GM23338 (cell line): ENCODE measurements at regions not wholly inside any gene's neighbourhood (a gene's known extent, or its start where the extent isn't known, plus 50 kb on each side); places are given as distances from the start of the nearest gene placed in this dataset.

Source experiments
- ATAC-seq: fragments of 200-7000 bp; cut with Tn5 transposase; 3 replicates; pipeline ENCODE4 v1.9.1; 2020
- DNase-seq: peaks from one replicate; pipeline ENCODE4 v3.0.0-alpha.2; 2015; ENCODE audit warnings: low spot score
- H2AFZ ChIP-seq: fragments of 200-600 bp; sonication (generic); 2 replicates; pipeline ENCODE4 v1.8.0; 2016; ENCODE audit warnings: antibody characterized with exemption, mild to moderate bottlenecking, moderate library complexity
- H3F3A ChIP-seq: fragments of 200-600 bp; sonication (generic); replicated peaks from 2 replicates; pipeline ENCODE4 v1.8.0; 2017; ENCODE audit warnings: antibody characterized with exemption, mixed run types, low read depth
- H3K27ac ChIP-seq: fragments of 200-600 bp; sonication (generic); 2 replicates; pipeline ENCODE4 v1.6.1; 2016; ENCODE audit warnings: low read depth
- H3K27me3 ChIP-seq: fragments of 200-600 bp; sonication (generic); 2 replicates; pipeline ENCODE4 v1.8.0; 2016; ENCODE audit warnings: mild to moderate bottlenecking, mixed run types, moderate library complexity; ENCODE audit not compliant: insufficient read depth
- H3K36me3 ChIP-seq: fragments of 200-600 bp; sonication (generic); 2 replicates; pipeline ENCODE4 v1.8.0; 2016; ENCODE audit warnings: mild to moderate bottlenecking; ENCODE audit not compliant: insufficient read depth
- H3K4me1 ChIP-seq: fragments of 200-600 bp; sonication (generic); 2 replicates; pipeline ENCODE4 v1.8.0; 2016; ENCODE audit warnings: mild to moderate bottlenecking, moderate library complexity; ENCODE audit not compliant: insufficient read depth
- H3K4me2 ChIP-seq: fragments of 200-600 bp; sonication (generic); 2 replicates; pipeline ENCODE4 v1.7.1; 2017; ENCODE audit warnings: mixed run types
- H3K4me3 ChIP-seq: fragments of 200-600 bp; sonication (generic); 2 replicates; pipeline ENCODE4 v1.6.1; 2016; ENCODE audit warnings: mixed run types
- H3K79me2 ChIP-seq: fragments of 200-600 bp; sonication (generic); replicated peaks from 2 replicates; pipeline ENCODE4 v1.8.0; 2017; ENCODE audit warnings: mild to moderate bottlenecking; ENCODE audit not compliant: insufficient read depth
- H3K9me2 ChIP-seq: fragments of 200-600 bp; sonication (generic); 2 replicates; pipeline ENCODE4 v1.8.0; 2017; ENCODE audit not compliant: insufficient read depth
- H4K20me1 ChIP-seq: fragments of 200-600 bp; sonication (generic); replicated peaks from 2 replicates; pipeline ENCODE4 v1.8.0; 2017; ENCODE audit warnings: mild to moderate bottlenecking; ENCODE audit not compliant: insufficient read depth
- H3K27ac Mint-ChIP-seq: 2 replicates; pipeline ENCODE4 v1.8.0; 2020; ENCODE audit warnings: inconsistent platforms, mild to moderate bottlenecking, moderate library complexity, mixed read lengths
- H3K27me3 Mint-ChIP-seq: 3 replicates; pipeline ENCODE4 v1.8.0; 2022; ENCODE audit warnings: low read depth, mild to moderate bottlenecking, moderate library complexity, mixed read lengths, inconsistent platforms; ENCODE audit not compliant: insufficient read depth, poor library complexity
- H3K36me3 Mint-ChIP-seq: 3 replicates; pipeline ENCODE4 v1.8.0; 2021; ENCODE audit warnings: low read depth, mild to moderate bottlenecking, inconsistent platforms, moderate library complexity, mixed read lengths
- H3K4me1 Mint-ChIP-seq: 3 replicates; pipeline ENCODE4 v1.8.0; 2020; ENCODE audit warnings: mild to moderate bottlenecking, inconsistent platforms, mixed read lengths
- H3K4me3 Mint-ChIP-seq: 3 replicates; pipeline ENCODE4 v1.8.0; 2021; ENCODE audit warnings: moderate library complexity, mild to moderate bottlenecking, inconsistent platforms, mixed read lengths
- H3K9me3 Mint-ChIP-seq: 3 replicates; pipeline ENCODE4 v1.8.0; 2020; ENCODE audit warnings: moderate library complexity, mild to moderate bottlenecking, inconsistent platforms, mixed read lengths
- CREB1 ChIP-seq: fragments of 250-450 bp; sonication (Bioruptor Pico); IDR thresholded peaks from 2 replicates; pipeline ENCODE4 v1.5.0; 2020; ENCODE audit warnings: low read depth, mild to moderate bottlenecking, moderate library complexity
- CTCF ChIP-seq, 2 experiments: fragments of 200-600 bp in 1 of 2; sonication (generic) in 1 of 2; conservative IDR thresholded peaks; 2 replicates each; pipeline versions ENCODE4 v1.5.1 to v1.6.1; 2016 to 2017; ENCODE audit warnings: antibody characterized with exemption in 2 of 2, low read depth in 2 of 2, mild to moderate bottlenecking in 2 of 2, moderate library complexity in 1 of 2
- EZH2phosphoT487 ChIP-seq: fragments of 200-600 bp; sonication (generic); IDR thresholded peaks from one replicate; pipeline ENCODE4 v1.8.1; 2018; ENCODE audit warnings: antibody characterized with exemption; ENCODE audit not compliant: unreplicated experiment
- NANOG ChIP-seq: IDR thresholded peaks from 2 replicates; pipeline ENCODE4 v1.6.1; 2016; ENCODE audit warnings: antibody characterized with exemption, borderline replicate concordance
- REST ChIP-seq: IDR thresholded peaks from one replicate; pipeline ENCODE4 v1.6.1; 2018; ENCODE audit warnings: antibody characterized with exemption; ENCODE audit not compliant: unreplicated experiment
- STAT1 ChIP-seq: IDR thresholded peaks from one replicate; pipeline ENCODE4 v1.6.1; 2016; ENCODE audit warnings: antibody characterized with exemption; ENCODE audit not compliant: unreplicated experiment
- ZNF114 ChIP-seq: fragments of 250-450 bp; sonication (Bioruptor Pico); IDR thresholded peaks from 2 replicates; pipeline ENCODE4 v1.5.0; 2020; ENCODE audit warnings: mild to moderate bottlenecking, moderate library complexity
- ZNF331 ChIP-seq: fragments of 250-450 bp; sonication (Bioruptor Pico); IDR thresholded peaks from 2 replicates; pipeline ENCODE4 v1.5.0; 2020; ENCODE audit warnings: low read depth, mild to moderate bottlenecking, moderate library complexity

- no peaks in the 10 kb centered on the region for H3K9me2 ChIP-seq
- H3K79me2 ChIP-seq = no peaks in the 10 kb centered on the region
- no peak overlapping the region for H3K27ac ChIP-seq
- no peak overlapping the region for H3K4me3 ChIP-seq
- no peaks in the 10 kb centered on the region for H3K36me3 ChIP-seq
- ATAC-seq (no peak), DNase-seq (no peak)
- 0 out of 3 replicates have a peak, but pooled peaks cover 4% of the 10 kb centered on the region for H3K4me1 Mint-ChIP-seq
- peaks cover 1% of the 10 kb centered on the region for H3K27me3 Mint-ChIP-seq
- no peak overlapping the region for H3K4me3 Mint-ChIP-seq
- H3K36me3 Mint-ChIP-seq = no peaks in the 10 kb centered on the region; the same call in 2 of the 3 replicates
- TF ChIP-seq EZH2phosphoT487 = no peak
- no peak for TF ChIP-seq ZNF114
- no peak for TF ChIP-seq NANOG
- TF ChIP-seq CREB1 = no peak
- TF ChIP-seq STAT1 = no peak
- TF ChIP-seq REST = no peak
- no peak overlapping the region for H2AFZ ChIP-seq
- H3K4me1 ChIP-seq = no peaks in the 10 kb centered on the region
- no peaks in the 10 kb centered on the region for H4K20me1 ChIP-seq
- no peak overlapping the region for H3K27ac Mint-ChIP-seq
- no peaks in the 10 kb centered on the region for H3F3A ChIP-seq
- H3K27me3 ChIP-seq = no peaks in the 10 kb centered on the region
- no peak overlapping the region for H3K4me2 ChIP-seq
- H3K9me3 Mint-ChIP-seq = no peaks in the 10 kb centered on the region
Observed at GRCh38 chr9:134538856-134539566, 102.6 kb upstream of the COL5A1 start.

GRCh38 chr9:134539586-134540194 is 101.9 kb upstream of the COL5A1 start:
- H3K36me3 ChIP-seq = no peaks in the 10 kb centered on the region
- no peak overlapping the region for H3K4me2 ChIP-seq
- H4K20me1 ChIP-seq = no peaks in the 10 kb centered on the region
- Mint-ChIP-seq H3K9me3 (no peaks in the 10 kb centered on the region), H3K27me3 (no peaks in the 10 kb centered on the region), H3K4me3 (no peak overlapping the region), H3K36me3 (no peaks in the 10 kb centered on the region; the same call in 2 of the 3 replicates), H3K27ac (no peak overlapping the region), H3K4me1 (peaks cover 9% of the 10 kb centered on the region; the same call in 2 of the 3 replicates)
- H3K9me2 ChIP-seq = no peaks in the 10 kb centered on the region
- no peak overlapping the region for H2AFZ ChIP-seq
- H3K4me1 ChIP-seq = 0 out of 2 replicates have a peak, but pooled peaks cover 3% of the 10 kb centered on the region
- H3K4me3 ChIP-seq = no peak overlapping the region
- no peaks in the 10 kb centered on the region for H3K79me2 ChIP-seq
- no peak for ATAC-seq
- H3K27me3 ChIP-seq = no peaks in the 10 kb centered on the region
- DNase-seq = no peak
- H3K27ac ChIP-seq = no peak overlapping the region
- no peaks in the 10 kb centered on the region for H3F3A ChIP-seq
- TF ChIP-seq REST (no peak), CTCF (conservative IDR thresholded peaks at IDR 0.05; ENCODE audit: low read depth in 2 of 2) (no peak), ZNF331 (CRISPR knock-in tag) (no peak), CREB1 (no peak), EZH2phosphoT487 (no peak), ZNF114 (no peak)
